H1 (cell line): ENCODE measurements at regions not wholly inside any gene's neighbourhood (a gene's known extent, or its start where the extent isn't known, plus 50 kb on each side); places are given as distances from the start of the nearest gene placed in this dataset.

Source experiments
- CTCF ChIA-PET: fragments of 300-600 bp; sonication (Branson Sonifier 250); formaldehyde crosslinking; loops from one replicate; lab custom pipeline; 2021; ENCODE audit not compliant: partially characterized antibody; lab: Charles Lee
- POLR2A ChIA-PET: fragments of 300-600 bp; sonication (Branson Sonifier 250); formaldehyde crosslinking; loops from one replicate; lab custom pipeline; 2021; ENCODE audit warnings: inconsistent platforms; ENCODE audit not compliant: partially characterized antibody; lab: Charles Lee
- DNase-seq, 2 experiments: peaks; one replicate each; pipeline versions ENCODE4 v3.0.0 to v3.0.0-alpha.2; 2010 to 2022; ENCODE audit warnings: low spot score in 2 of 2, low read depth in 1 of 2, mixed read lengths in 1 of 2
- FAIRE-seq: peaks from 2 replicates; lab custom pipeline; 2011; peaks lifted over from hg19 to GRCh38; lab: Jason Lieb, UNC
- H2AFZ ChIP-seq: 2 replicates; pipeline ENCODE4 v1.8.1; 2012; ENCODE audit warnings: low read length, inconsistent platforms
- H2AK5ac ChIP-seq: 2 replicates; pipeline ENCODE4 v1.6.1; 2013; ENCODE audit warnings: low read depth, low read length
- H2BK120ac ChIP-seq: replicated peaks from 2 replicates; pipeline ENCODE3; 2013; ENCODE audit warnings: low read depth, low read length, inconsistent platforms
- H2BK12ac ChIP-seq: 2 replicates; pipeline ENCODE4 v1.6.1; 2013; ENCODE audit warnings: low read depth, low read length
- H2BK15ac ChIP-seq: 2 replicates; pipeline ENCODE4 v1.6.1; 2013; ENCODE audit warnings: low read length
- H2BK20ac ChIP-seq: 2 replicates; pipeline ENCODE4 v1.6.1; 2013; ENCODE audit warnings: low read length
- H2BK5ac ChIP-seq: 2 replicates; pipeline ENCODE4 v1.6.1; 2013; ENCODE audit warnings: low read depth, low read length
- H3K14ac ChIP-seq: 2 replicates; pipeline ENCODE4 v1.6.1; 2013; ENCODE audit warnings: inconsistent platforms; ENCODE audit not compliant: insufficient read length
- H3K18ac ChIP-seq: 2 replicates; pipeline ENCODE4 v1.6.1; 2013; ENCODE audit warnings: low read length; ENCODE audit errors: extremely low read depth
- H3K23ac ChIP-seq: 2 replicates; pipeline ENCODE4 v1.6.1; 2013; ENCODE audit warnings: inconsistent platforms; ENCODE audit not compliant: insufficient read length
- H3K23me2 ChIP-seq: 2 replicates; pipeline ENCODE4 v1.6.1; 2013; ENCODE audit warnings: low read depth, low read length
- H3K27ac ChIP-seq: 2 replicates; pipeline ENCODE4 v1.6.1; 2011; ENCODE audit warnings: low read depth, low read length, inconsistent platforms
- H3K27me3 ChIP-seq, 4 experiments: replicated peaks in 1 of 4; 1 replicate in 1 of 4; 2 replicates in 3 of 4; pipeline versions ENCODE4 v1.6.1 to v1.8.1; 2011 to 2013; ENCODE audit warnings: low read length in 3 of 4, mild to moderate bottlenecking in 3 of 4, inconsistent platforms in 2 of 4, mixed read lengths in 2 of 4, moderate library complexity in 1 of 4; ENCODE audit not compliant: control insufficient read depth in 3 of 4, insufficient read depth in 3 of 4; ENCODE audit errors: extremely low read depth in 1 of 4
- H3K36me3 ChIP-seq, 4 experiments: 2 replicates each; pipeline versions ENCODE4 v1.6.1 to v1.8.1; 2011 to 2013; ENCODE audit warnings: mild to moderate bottlenecking in 4 of 4, low read length in 3 of 4, moderate library complexity in 2 of 4, control low read depth in 1 of 4, inconsistent platforms in 1 of 4; ENCODE audit not compliant: insufficient read depth in 4 of 4, control insufficient read depth in 2 of 4
- H3K4ac ChIP-seq: replicated peaks from 2 replicates; pipeline ENCODE3; 2013; ENCODE audit warnings: low read length, low read depth, mixed read lengths, inconsistent platforms; ENCODE audit not compliant: insufficient read length
- H3K4me1 ChIP-seq, 4 experiments: replicated peaks in 1 of 4; 1 replicate in 1 of 4; 2 replicates in 3 of 4; pipeline versions ENCODE4 v1.6.1 to v1.8.1; 2011 to 2013; ENCODE audit warnings: low read length in 3 of 4, inconsistent platforms in 2 of 4, mixed read lengths in 1 of 4; ENCODE audit not compliant: insufficient read depth in 4 of 4, control insufficient read depth in 3 of 4
- H3K4me2 ChIP-seq, 2 experiments: 2 replicates each; pipeline versions ENCODE4 v1.6.1 to v1.8.1; 2011 to 2013; ENCODE audit warnings: low read depth in 2 of 2, low read length in 2 of 2, control low read depth in 1 of 2, inconsistent platforms in 1 of 2, mild to moderate bottlenecking in 1 of 2; ENCODE audit not compliant: insufficient read depth in 1 of 2
- H3K4me3 ChIP-seq, 4 experiments: fragments of 200-600, 300-600 bp in 1 of 4; sonication (generic), shearing (Covaris generic), sonication (Bioruptor Twin) in 1 of 4; 2 replicates each; pipeline versions ENCODE4 v1.5.1 to v1.8.1; 2011 to 2016; ENCODE audit warnings: low read length in 4 of 4, low read depth in 3 of 4, control low read depth in 2 of 4, inconsistent platforms in 2 of 4, mild to moderate bottlenecking in 2 of 4, mixed read lengths in 1 of 4, moderate library complexity in 1 of 4; ENCODE audit not compliant: insufficient read depth in 2 of 4; ENCODE audit errors: extremely low read depth in 1 of 4
- H3K56ac ChIP-seq: replicated peaks from 2 replicates; pipeline ENCODE3; 2013; ENCODE audit warnings: low read depth, mild to moderate bottlenecking, mixed read lengths, low read length, inconsistent platforms; ENCODE audit not compliant: insufficient read length
- H3K79me1 ChIP-seq: 2 replicates; pipeline ENCODE4 v1.6.1; 2013; ENCODE audit warnings: low read depth, low read length, control low read depth
- H3K79me2 ChIP-seq, 2 experiments: 2 replicates each; pipeline versions ENCODE4 v1.6.1 to v1.8.1; 2012 to 2013; ENCODE audit warnings: low read length in 2 of 2, mild to moderate bottlenecking in 2 of 2, inconsistent platforms in 1 of 2; ENCODE audit not compliant: insufficient read depth in 2 of 2, control insufficient read depth in 1 of 2
- H3K9ac ChIP-seq, 4 experiments: replicated peaks in 1 of 4; 1 replicate in 1 of 4; 2 replicates in 3 of 4; pipeline versions ENCODE4 v1.6.1 to v1.8.1; 2011 to 2013; ENCODE audit warnings: low read depth in 3 of 4, low read length in 3 of 4, control low read depth in 2 of 4, mild to moderate bottlenecking in 2 of 4, moderate library complexity in 2 of 4, inconsistent platforms in 1 of 4; ENCODE audit errors: extremely low read depth in 1 of 4
- H3K9me3 ChIP-seq, 2 experiments: 2 replicates each; pipeline versions ENCODE4 v1.6.1 to v1.8.1; 2012 to 2013; ENCODE audit warnings: mild to moderate bottlenecking in 2 of 2, moderate library complexity in 2 of 2, control low read depth in 1 of 2, inconsistent platforms in 1 of 2, low read depth in 1 of 2, low read length in 1 of 2, mixed read lengths in 1 of 2; ENCODE audit not compliant: insufficient read depth in 2 of 2
- H4K20me1 ChIP-seq, 2 experiments: replicated peaks in 1 of 2; 2 replicates each; pipeline versions ENCODE3 to v1.8.1; 2011 to 2013; ENCODE audit warnings: inconsistent platforms in 2 of 2, low read length in 2 of 2, mild to moderate bottlenecking in 1 of 2; ENCODE audit not compliant: insufficient read depth in 2 of 2, control insufficient read depth in 1 of 2
- H4K5ac ChIP-seq: 2 replicates; pipeline ENCODE4 v1.6.1; 2013; ENCODE audit warnings: low read length, low read depth, mixed read lengths, inconsistent platforms; ENCODE audit not compliant: insufficient read length
- H4K8ac ChIP-seq: 2 replicates; pipeline ENCODE4 v1.8.0; 2013; ENCODE audit warnings: mild to moderate bottlenecking, moderate library complexity, low read length, inconsistent platforms; ENCODE audit not compliant: insufficient read depth; ENCODE audit errors: extremely low read depth
- H4K91ac ChIP-seq: replicated peaks from 2 replicates; pipeline ENCODE3; 2013; ENCODE audit warnings: low read length, mixed read lengths, inconsistent platforms; ENCODE audit not compliant: insufficient read length
- EGR1 ChIP-seq: IDR thresholded peaks from 2 replicates; pipeline ENCODE4 v1.6.1; 2011; ENCODE audit warnings: low read depth, low read length, borderline replicate concordance
- JUN ChIP-seq: IDR thresholded peaks from 2 replicates; pipeline ENCODE4 v1.6.1; 2011; ENCODE audit warnings: low read depth, mild to moderate bottlenecking, improper control_type of control experiment, low read length
- WGBS, 2 experiments: shearing (Covaris generic) in 1 of 2; methylation state at CpG; one replicate each; pipeline versions ENCODE4 v1.1.6 to v1.1.7; 2013 to 2015; ENCODE audit warnings: low lambda C conversion rate in 2 of 2, mixed read lengths in 2 of 2, inconsistent platforms in 1 of 2, low coverage in 1 of 2, missing lambda C conversion rate in 1 of 2; ENCODE audit not compliant: insufficient replicate concordance in 2 of 2, insufficient coverage in 1 of 2, insufficient read length in 1 of 2; ENCODE audit errors: extremely low coverage in 1 of 2, missing lambda C conversion rate in 1 of 2; 5-methylcytosine and 5-hydroxymethylcytosine counted together

GRCh38 chr2:239742377-239742776, 282.8 kb downstream of the NDUFA10 start:
- POLR2A ChIA-PET, result no interaction called here
- Histone ChIP-seq H2BK20ac (no peak overlapping the region), H3K79me2 (no peaks in the 10 kb centered on the region), H4K5ac (no peak overlapping the region), H3K9me3 (no peaks in the 10 kb centered on the region), H2AK5ac (no peak overlapping the region), H3K36me3 (no peaks in the 10 kb centered on the region), H3K56ac (no peak overlapping the region), H3K79me1 (no peaks in the 10 kb centered on the region), H3K4me3 (no peak overlapping the region), H3K4me1 (no peaks in the 10 kb centered on the region), H3K4ac (no peak overlapping the region), H3K27ac (no peak overlapping the region), H2BK120ac (no peak overlapping the region), H4K20me1 (peaks cover 0 to 2% of the 10 kb centered on the region in 2 experiments), H4K91ac (no peak overlapping the region), H3K18ac (no peak overlapping the region), H3K23me2 (peaks cover 3% of the 10 kb centered on the region; the same call in 1 of the 2 replicates), H2BK5ac (no peak overlapping the region), H2AFZ (no peak overlapping the region), H3K9ac (no peak overlapping the region), H2BK12ac (no peak overlapping the region), H2BK15ac (no peak overlapping the region), H3K14ac (no peak overlapping the region), H3K23ac (no peak overlapping the region), H3K4me2 (no peak overlapping the region), H3K27me3 (no peaks in the 10 kb centered on the region), H4K8ac (no peak overlapping the region; the same call in 1 of the 2 replicates)
- no peak for TF ChIP-seq EGR1
- TF ChIP-seq JUN, result no peak
- FAIRE-seq, result no peak
- no peak for DNase-seq
- CTCF ChIA-PET, result no interaction called here
- WGBS, 2 experiments, result 92% methylated on average over 15 of the region's 15 CpGs; no CpG with 5 or more reads in 1 of the 2 experiments
